IMR-90 (cell line): ENCODE measurements at regions not wholly inside any gene's neighbourhood (a gene's known extent, or its start where the extent isn't known, plus 50 kb on each side); places are given as distances from the start of the nearest gene placed in this dataset.

Source experiments
- ATAC-seq: fragments of 200-7000 bp; cut with Tn5 transposase; 2 replicates; pipeline ENCODE4 v1.9.1; 2020; ENCODE audit warnings: low read depth, mild to moderate bottlenecking, moderate library complexity
- BruUV-seq: library from RNA; stranded (reverse); fragments of 400-500 nt; replicated peaks from 2 replicates; lab custom pipeline; 2021; lab: Mats Ljungman, UMichigan
- CTCF ChIA-PET: fragments of 300-600 bp; formaldehyde crosslinking; extraction: SDS; loops from one replicate; lab custom pipeline; 2021; ENCODE audit warnings: antibody characterized with exemption; lab: Yijun Ruan, JAX
- POLR2A ChIA-PET: fragments of 300-600 bp; sonication (Branson Sonifier 250); formaldehyde crosslinking; loops from one replicate; lab custom pipeline; 2022; ENCODE audit warnings: antibody characterized with exemption; ENCODE audit not compliant: unreplicated experiment; lab: Charles Lee
- DNase-seq: peaks from one replicate; pipeline ENCODE4 v3.0.0; 2013
- H2AFZ ChIP-seq: replicated peaks from 2 replicates; pipeline ENCODE3; 2013; ENCODE audit warnings: low read length, mild to moderate bottlenecking; ENCODE audit not compliant: poor library complexity
- H2AK5ac ChIP-seq: 2 replicates; pipeline ENCODE4 v1.6.1; 2013; ENCODE audit warnings: low read depth, low read length, inconsistent platforms
- H2AK9ac ChIP-seq: replicated peaks from 2 replicates; pipeline ENCODE3; 2013; ENCODE audit warnings: mild to moderate bottlenecking, low read depth, low read length, moderate library complexity; ENCODE audit not compliant: poor library complexity
- H2BK120ac ChIP-seq: 2 replicates; pipeline ENCODE4 v1.6.1; 2013; ENCODE audit warnings: low read depth, low read length, inconsistent platforms
- H2BK15ac ChIP-seq: 3 replicates; pipeline ENCODE4 v1.6.1; 2013; ENCODE audit warnings: low read depth, low read length, inconsistent platforms
- H2BK20ac ChIP-seq: 2 replicates; pipeline ENCODE4 v1.6.1; 2013; ENCODE audit warnings: low read depth, mild to moderate bottlenecking, inconsistent platforms, low read length, moderate library complexity
- H2BK5ac ChIP-seq: 2 replicates; pipeline ENCODE4 v1.6.1; 2013; ENCODE audit warnings: mild to moderate bottlenecking, low read depth, low read length, inconsistent platforms; ENCODE audit not compliant: poor library complexity, severe bottlenecking
- H3K14ac ChIP-seq: replicated peaks from 2 replicates; pipeline ENCODE4 v1.6.1; 2013; ENCODE audit warnings: low read depth, low read length, inconsistent platforms
- H3K18ac ChIP-seq: 2 replicates; pipeline ENCODE4 v1.6.1; 2013; ENCODE audit warnings: low read depth, low read length, control low read depth
- H3K23ac ChIP-seq: 2 replicates; pipeline ENCODE4 v1.6.1; 2013; ENCODE audit warnings: low read depth, low read length, inconsistent platforms
- H3K27ac ChIP-seq: 2 replicates; pipeline ENCODE4 v1.5.1; 2013; ENCODE audit warnings: mild to moderate bottlenecking, control low read depth, low read length; ENCODE audit not compliant: insufficient read depth
- H3K27me3 ChIP-seq: 2 replicates; pipeline ENCODE4 v1.6.1; 2013; ENCODE audit warnings: low read length; ENCODE audit not compliant: control insufficient read depth, insufficient read depth
- H3K36me3 ChIP-seq: 2 replicates; pipeline ENCODE4 v1.6.1; 2013; ENCODE audit warnings: low read length, mixed read lengths; ENCODE audit not compliant: control insufficient read depth, insufficient read depth
- H3K4ac ChIP-seq: 2 replicates; pipeline ENCODE4 v1.6.1; 2013; ENCODE audit warnings: low read depth, low read length, inconsistent platforms
- H3K4me1 ChIP-seq: 2 replicates; pipeline ENCODE4 v1.6.1; 2013; ENCODE audit warnings: low read length, mixed read lengths; ENCODE audit not compliant: control insufficient read depth, insufficient read depth
- H3K4me2 ChIP-seq: 2 replicates; pipeline ENCODE4 v1.6.1; 2013; ENCODE audit warnings: low read depth, mild to moderate bottlenecking, control low read depth, low read length, moderate library complexity
- H3K4me3 ChIP-seq: 2 replicates; pipeline ENCODE4 v1.5.1; 2013; ENCODE audit warnings: low read depth, mild to moderate bottlenecking, control low read depth, low read length, moderate library complexity; ENCODE audit not compliant: insufficient read depth
- H3K56ac ChIP-seq: 2 replicates; pipeline ENCODE4 v1.6.1; 2013; ENCODE audit warnings: low read length, inconsistent platforms; ENCODE audit not compliant: insufficient read depth; ENCODE audit errors: extremely low read depth
- H3K79me1 ChIP-seq, 2 experiments: 2 replicates each; pipeline ENCODE4 v1.6.1; 2013; ENCODE audit warnings: low read length in 2 of 2, inconsistent platforms in 1 of 2, low read depth in 1 of 2
- H3K9ac ChIP-seq: 2 replicates; pipeline ENCODE4 v1.6.1; 2013; ENCODE audit warnings: low read depth, low read length, control low read depth
- H3K9me1 ChIP-seq: 2 replicates; pipeline ENCODE4 v1.6.1; 2013; ENCODE audit warnings: low read length, inconsistent platforms; ENCODE audit not compliant: insufficient read depth
- H3K9me3 ChIP-seq: 2 replicates; pipeline ENCODE4 v1.6.1; 2013; ENCODE audit warnings: low read length; ENCODE audit not compliant: control insufficient read depth, insufficient read depth
- H4K20me1 ChIP-seq: 2 replicates; pipeline ENCODE4 v1.6.1; 2013; ENCODE audit warnings: low read length, inconsistent platforms; ENCODE audit not compliant: insufficient read depth
- H4K5ac ChIP-seq: 2 replicates; pipeline ENCODE4 v1.6.1; 2013; ENCODE audit warnings: mild to moderate bottlenecking, low read depth, low read length, control low read depth
- H4K8ac ChIP-seq, 2 experiments: 2 replicates each; pipeline ENCODE4 v1.6.1; 2013; ENCODE audit warnings: low read depth in 2 of 2, low read length in 2 of 2, control low read depth in 1 of 2, inconsistent platforms in 1 of 2
- H4K91ac ChIP-seq: 2 replicates; pipeline ENCODE4 v1.6.1; 2013; ENCODE audit warnings: low read depth, low read length, inconsistent platforms; ENCODE audit not compliant: insufficient read depth
- MXI1 ChIP-seq: IDR thresholded peaks from 2 replicates; pipeline ENCODE4 v1.6.1; 2012; ENCODE audit warnings: low read depth, mild to moderate bottlenecking, low read length, moderate library complexity, borderline replicate concordance
- WGBS, 2 experiments: methylation state at CpG; one replicate each; pipeline versions ENCODE4 v1.1.5 to v1.1.7; 2013; ENCODE audit warnings: missing lambda C conversion rate in 2 of 2; ENCODE audit not compliant: insufficient read length in 1 of 2; ENCODE audit errors: extremely low coverage in 2 of 2; 5-methylcytosine and 5-hydroxymethylcytosine counted together
- dilution Hi-C: fragments of 300-500 bp; cut with HindIII; formaldehyde crosslinking; loops from one replicate; pipeline ENCODE4 v1.14.3; 2018; ENCODE audit warnings: low sequenced_read_pairs; ENCODE audit not compliant: unreplicated experiment
- in situ Hi-C: fragments of 300-500 bp; cut with MboI; formaldehyde crosslinking; loops from 3 replicates; pipeline ENCODE4 v1.14.3; 2019; ENCODE audit warnings: low sequenced_read_pairs, inconsistent platforms, mixed read lengths
- intact Hi-C: fragments of 100-400 bp; cut with micrococcal nuclease; formaldehyde crosslinking; loops from 2 replicates; pipeline ENCODE4 v1.10.0; 2022

DNA sequence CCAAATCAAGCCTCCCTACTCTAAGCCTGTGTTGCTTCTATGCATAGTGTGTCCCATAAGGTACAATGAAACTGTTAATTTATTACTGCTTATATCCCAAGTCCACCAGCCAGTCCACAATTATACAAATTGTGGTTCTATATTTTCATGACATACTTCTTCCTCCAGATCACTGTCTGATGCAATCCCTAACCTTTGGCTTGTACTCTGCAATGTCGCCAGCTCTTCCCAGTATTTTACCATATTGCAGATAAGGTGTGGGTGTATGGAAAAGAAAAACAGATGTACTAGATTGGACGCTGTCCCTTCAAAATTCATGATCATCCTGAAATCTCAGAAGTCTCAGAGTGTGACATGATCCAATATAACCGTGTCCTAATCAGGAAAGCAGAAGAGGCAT is 286.2 kb downstream of the GASK1B start:
- no peaks in the 10 kb centered on the region for H3K27me3 ChIP-seq
- DNase-seq = no peak
- no peak for ATAC-seq
- no peaks in the 10 kb centered on the region for H3K9me3 ChIP-seq
- H4K8ac ChIP-seq = no peak overlapping the region
- no peak overlapping the region for H4K5ac ChIP-seq
- in situ Hi-C loops = no loop called here
- H3K14ac ChIP-seq = no peak overlapping the region
- no peak overlapping the region for H2AK9ac ChIP-seq
- H3K27ac ChIP-seq = no peak overlapping the region
- H2BK20ac ChIP-seq = no peak overlapping the region
- WGBS, 2 experiments = no CpG with 5 or more reads among the region's 3 CpGs
- H3K56ac ChIP-seq = no peak overlapping the region
- no peak for TF ChIP-seq MXI1
- H2BK120ac ChIP-seq = no peak overlapping the region
- no peaks in the 10 kb centered on the region for H3K9me1 ChIP-seq
- H2AFZ ChIP-seq = no peak overlapping the region
- no peaks in the 10 kb centered on the region for H4K20me1 ChIP-seq
- no TSS peak for BruUV-seq
- POLR2A ChIA-PET = no interaction called here
- no peak overlapping the region for H2BK15ac ChIP-seq
- H3K4me1 ChIP-seq = no peaks in the 10 kb centered on the region
- no peaks in the 10 kb centered on the region for H3K36me3 ChIP-seq
- no peak overlapping the region for H3K9ac ChIP-seq
- no peak overlapping the region for H3K4me3 ChIP-seq
- no peak overlapping the region for H2BK5ac ChIP-seq
- CTCF ChIA-PET = no interaction called here
- no peak overlapping the region for H2AK5ac ChIP-seq
- no peak overlapping the region for H3K4me2 ChIP-seq
- H3K23ac ChIP-seq = no peak overlapping the region
- intact Hi-C loops = no loop called here
- no peak overlapping the region for H4K91ac ChIP-seq
- H3K4ac ChIP-seq = no peak overlapping the region
- no peak overlapping the region for H3K18ac ChIP-seq
- dilution Hi-C loops = no loop called here
- H3K79me1 ChIP-seq = no peaks in the 10 kb centered on the region
